ENCODE measurements at regions not wholly inside any gene's neighbourhood (a gene's known extent, or its start where the extent isn't known, plus 50 kb on each side); places are given as distances from the start of the nearest gene placed in this dataset.
A peak's percentile ranks its signal among the peaks of the same experiment; 100 is the strongest.
"Not testable (repeated sequence)": the region's sequence is repeated elsewhere in the genome, so short reads cannot be mapped to it uniquely, and the experiment has no call there.

- Mint-ChIP-seq H3K9me3 (peaks cover 0 to 2% (median 0%) of the 10 kb centered on the region in 7 donors), H3K27me3 (no peaks in the 10 kb centered on the region)
These were observed 113.0 kb downstream of the NBPF12 start for GRCh38 chr1:147051136-147051535.

GRCh38 chr1:147050654-147051053, 112.5 kb downstream of the NBPF12 start:
- DNase-seq (no peak), ATAC-seq (ENCODE audit: low read depth in 2 of 2) (no peak)
- H3K4me3 Mint-ChIP-seq: no peak overlapping the region
- H3K4me1 Mint-ChIP-seq: peaks cover 50 to 75% (median 54%) of the 10 kb centered on the region in 3 donors
- no peaks in the 10 kb centered on the region for H3K36me3 Mint-ChIP-seq
- H3K27me3 Mint-ChIP-seq: no peaks in the 10 kb centered on the region
- H3K27ac Mint-ChIP-seq: peak overlapping the region in 2 of 6 donors; percentile 24 to 89
- H3K9me3 Mint-ChIP-seq: peaks cover 0 to 2% (median 0%) of the 10 kb centered on the region in 7 donors

More at GRCh38 chr1:147051136-147051535, 113.0 kb downstream of the NBPF12 start:
- Mint-ChIP-seq H3K36me3 (no peaks in the 10 kb centered on the region), H3K4me3 (peak overlapping the region in 2 of 8 donors; percentile 7 to 59), H3K27ac (peak overlapping the region in 3 of 6 donors; percentile 24 to 89 (median 88)), H3K4me1 (peaks cover 45 to 70% (median 49%) of the 10 kb centered on the region in 3 donors)
- ATAC-seq (ENCODE audit: low read depth in 2 of 2) (no peak), DNase-seq (no peak)

- not testable (repeated sequence) for H3K9me3 Mint-ChIP-seq, H3K27me3 Mint-ChIP-seq, H3K36me3 Mint-ChIP-seq, DNase-seq
- Mint-ChIP-seq H3K4me1 (peaks cover 60 to 82% (median 60%) of the 10 kb centered on the region in 3 donors), H3K27ac (peak overlapping the region; percentile 85 to 97 (median 88)), H3K4me3 (peak overlapping the region; percentile 56 to 89 (median 76))
- ATAC-seq (ENCODE audit: low read depth in 2 of 2): peak; percentile 61 to 70
These were observed 108.8 kb downstream of the NBPF12 start for GRCh38 chr1:147046863-147047394.

- ATAC-seq (ENCODE audit: low read depth in 2 of 2) (peak; percentile 84 to 88), DNase-seq (peak; percentile 15)
- no peaks in the 10 kb centered on the region for H3K36me3 Mint-ChIP-seq
- H3K27ac Mint-ChIP-seq: peak overlapping the region; percentile 85 to 97 (median 88)
- H3K9me3 Mint-ChIP-seq: peaks cover 0 to 2% (median 0%) of the 10 kb centered on the region in 7 donors
- peak overlapping the region in 7 of 8 donors; percentile 56 to 89 (median 71) for H3K4me3 Mint-ChIP-seq
- H3K4me1 Mint-ChIP-seq: peaks cover 54 to 78% (median 54%) of the 10 kb centered on the region in 3 donors
- no peaks in the 10 kb centered on the region for H3K27me3 Mint-ChIP-seq
These were observed 108.2 kb downstream of the NBPF12 start for GRCh38 chr1:147046189-147046862.
